PC-3 (cell line): ENCODE measurements at regions not wholly inside any gene's neighbourhood (a gene's known extent, or its start where the extent isn't known, plus 50 kb on each side); places are given as distances from the start of the nearest gene placed in this dataset.

Experiments
- CTCF ChIP-seq: fragments of 300-600 bp; sonication (generic); conservative IDR thresholded peaks from 2 replicates; pipeline ENCODE4 v1.5.1; 2017; ENCODE audit warnings: antibody characterized with exemption, low read depth, mild to moderate bottlenecking, low read length
- EZH2 ChIP-seq: fragments of 300-600 bp; sonication (generic); IDR thresholded peaks from one replicate; pipeline ENCODE4 v1.6.1; 2017; ENCODE audit warnings: antibody characterized with exemption, mild to moderate bottlenecking, low read length; ENCODE audit not compliant: unreplicated experiment
- EZH2phosphoT487 ChIP-seq: fragments of 300-600 bp; sonication (generic); IDR thresholded peaks from 2 replicates; pipeline ENCODE4 v1.6.1; 2018; ENCODE audit warnings: mild to moderate bottlenecking, antibody characterized with exemption, low read length, borderline replicate concordance

GRCh38 chr7:52779004-52779403, 256.4 kb upstream of the POM121L12 start:
- no peak for TF ChIP-seq CTCF
- TF ChIP-seq EZH2phosphoT487 = no peak
- no peak for TF ChIP-seq EZH2
